ENCODE measurements at regions not wholly inside any gene's neighbourhood (a gene's known extent, or its start where the extent isn't known, plus 50 kb on each side); places are given as distances from the start of the nearest gene placed in this dataset.

GRCh38 chr11:32219320-32219719 is 128.4 kb downstream of the RCN1 start:
- DNase-seq (no peak), ATAC-seq (no peak)
- Histone ChIP-seq H3K27ac (ENCODE audit: low read depth, low read length) (no peak overlapping the region), H3K36me3 (ENCODE audit: control insufficient read depth in 2 of 3, insufficient read depth in 3 of 3, low read length in 3 of 3) (no peaks in the 10 kb centered on the region), H3K4me1 (ENCODE audit: control insufficient read depth in 2 of 2, insufficient read depth in 2 of 2, low read length in 2 of 2) (no peaks in the 10 kb centered on the region), H3K4me3 (ENCODE audit: low read length) (no peak overlapping the region), H3K27me3 (ENCODE audit: control insufficient read depth in 2 of 2, insufficient read depth in 2 of 2, low read length in 2 of 2) (no peaks in the 10 kb centered on the region), H3K9me3 (ENCODE audit: control insufficient read depth in 2 of 3, low read length in 3 of 3) (no peaks in the 10 kb centered on the region)
- H3K4me3 Mint-ChIP-seq = no peak overlapping the region
- peaks cover 0 to 16% (median 6%) of the 10 kb centered on the region in 5 donors for H3K27me3 Mint-ChIP-seq
- POLR2A ChIA-PET = no interaction called here
- H3K27ac Mint-ChIP-seq = no peak overlapping the region
- intact Hi-C loops (cut with micrococcal nuclease) = no loop called here
- CTCF ChIA-PET = no interaction called here
- H3K4me1 Mint-ChIP-seq = peaks cover 0 to under 1% (median 0%) of the 10 kb centered on the region in 7 donors
- H3K36me3 Mint-ChIP-seq = no peaks in the 10 kb centered on the region
- H3K9me3 Mint-ChIP-seq = no peaks in the 10 kb centered on the region

DNA sequence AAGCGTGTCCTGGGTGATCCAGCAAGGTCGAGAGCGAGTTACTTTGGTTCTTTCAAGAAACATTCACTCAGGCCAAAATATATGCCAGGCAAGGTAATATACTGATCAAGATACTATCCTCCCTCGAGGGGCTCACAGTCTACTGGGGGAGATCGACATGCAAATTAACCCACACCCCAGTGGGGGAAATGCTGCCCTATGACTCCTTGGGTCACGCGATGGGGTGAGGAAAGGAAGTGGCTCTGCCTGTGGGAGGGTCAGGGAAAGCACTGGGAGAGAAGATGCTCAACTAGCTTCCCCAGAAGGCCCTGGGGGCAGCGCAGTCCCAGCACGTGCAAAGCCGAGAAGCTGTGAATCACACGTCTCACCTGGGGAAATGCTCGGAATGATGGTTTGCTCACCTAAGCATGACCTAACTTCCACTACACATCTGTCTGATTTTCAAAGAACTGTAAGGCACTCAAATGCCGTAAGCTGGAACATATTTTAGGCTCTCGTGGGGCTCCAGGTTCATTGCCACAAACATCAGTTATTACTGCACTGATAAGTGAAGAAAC is 130.7 kb downstream of the RCN1 start:
- ChIA-PET CTCF (no interaction called here), POLR2A (no interaction called here)
- H3K4me1 Mint-ChIP-seq = peaks cover 0 to 6% (median 0%) of the 10 kb centered on the region in 7 donors
- DNase-seq (no peak), ATAC-seq (no peak)
- Histone ChIP-seq H3K4me3 (ENCODE audit: low read length) (no peak overlapping the region), H3K27ac (ENCODE audit: low read depth, low read length) (no peak overlapping the region), H3K36me3 (ENCODE audit: control insufficient read depth in 2 of 3, insufficient read depth in 3 of 3, low read length in 3 of 3) (no peaks in the 10 kb centered on the region), H3K27me3 (ENCODE audit: control insufficient read depth in 2 of 2, insufficient read depth in 2 of 2, low read length in 2 of 2) (no peaks in the 10 kb centered on the region), H3K4me1 (ENCODE audit: control insufficient read depth in 2 of 2, insufficient read depth in 2 of 2, low read length in 2 of 2) (no peaks in the 10 kb centered on the region), H3K9me3 (ENCODE audit: control insufficient read depth in 2 of 3, low read length in 3 of 3) (no peaks in the 10 kb centered on the region)
- H3K27ac Mint-ChIP-seq = no peak overlapping the region
- H3K36me3 Mint-ChIP-seq = no peaks in the 10 kb centered on the region
- no peak overlapping the region for H3K4me3 Mint-ChIP-seq
- peaks cover 4 to 22% (median 6%) of the 10 kb centered on the region in 5 donors for H3K27me3 Mint-ChIP-seq
- intact Hi-C loops (cut with micrococcal nuclease) = no loop called here
- H3K9me3 Mint-ChIP-seq = no peaks in the 10 kb centered on the region

GRCh38 chr11:32224580-32224979 is 133.7 kb downstream of the RCN1 start:
- Histone ChIP-seq H3K4me1 (ENCODE audit: control insufficient read depth in 2 of 2, insufficient read depth in 2 of 2, low read length in 2 of 2) (no peaks in the 10 kb centered on the region), H3K9me3 (ENCODE audit: control insufficient read depth in 2 of 3, low read length in 3 of 3) (no peaks in the 10 kb centered on the region), H3K27me3 (ENCODE audit: control insufficient read depth in 2 of 2, insufficient read depth in 2 of 2, low read length in 2 of 2) (no peaks in the 10 kb centered on the region), H3K36me3 (ENCODE audit: control insufficient read depth in 2 of 3, insufficient read depth in 3 of 3, low read length in 3 of 3) (no peaks in the 10 kb centered on the region), H3K4me3 (ENCODE audit: low read length) (no peak overlapping the region), H3K27ac (ENCODE audit: low read depth, low read length) (no peak overlapping the region)
- intact Hi-C loops (cut with micrococcal nuclease) = no loop called here
- ChIA-PET POLR2A (no interaction called here), CTCF (no interaction called here)
- no peak overlapping the region for H3K4me3 Mint-ChIP-seq
- H3K4me1 Mint-ChIP-seq = peaks cover 0 to 9% (median 0%) of the 10 kb centered on the region in 7 donors
- DNase-seq (no peak), ATAC-seq (no peak)
- H3K27ac Mint-ChIP-seq = peak overlapping the region in 1 of 9 donors; percentile 32
- H3K27me3 Mint-ChIP-seq = peaks cover 4 to 24% (median 6%) of the 10 kb centered on the region in 5 donors
- H3K36me3 Mint-ChIP-seq = no peaks in the 10 kb centered on the region
- H3K9me3 Mint-ChIP-seq = no peaks in the 10 kb centered on the region

DNA sequence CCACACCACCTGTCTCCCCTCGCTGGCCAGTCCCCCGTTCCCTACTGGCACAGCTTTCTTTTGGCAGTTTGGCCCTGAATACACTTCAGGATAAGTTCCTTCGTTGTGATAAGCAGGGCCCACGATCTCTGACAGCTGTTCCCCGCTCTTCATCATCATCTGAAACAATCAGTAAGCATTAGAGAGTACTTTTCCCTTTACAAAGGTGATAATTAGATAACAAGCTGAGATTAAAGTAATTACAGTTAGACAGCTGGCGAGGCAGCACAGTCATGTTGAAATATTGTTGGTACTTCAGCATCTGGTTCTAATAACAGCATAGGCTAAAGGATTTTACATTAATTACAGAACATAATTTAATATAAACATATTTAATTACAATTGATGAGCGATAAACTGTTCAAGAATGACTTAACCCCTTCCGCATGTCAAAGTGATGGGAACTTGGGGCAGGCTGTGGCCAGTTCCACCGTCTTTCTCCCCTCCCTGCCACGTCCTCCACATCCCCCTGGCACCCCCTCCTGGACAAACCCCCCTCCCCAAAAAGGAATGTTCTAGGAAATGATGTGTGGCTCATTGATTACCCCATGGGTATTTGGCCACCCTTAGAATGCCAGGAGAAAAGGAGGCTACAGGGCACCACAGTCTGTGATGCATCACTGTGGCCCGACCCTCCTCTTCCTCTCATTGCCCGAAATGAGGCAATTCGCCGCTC is 134.9 kb downstream of the RCN1 start:
- Histone ChIP-seq H3K27ac (ENCODE audit: low read depth, low read length) (no peak overlapping the region), H3K9me3 (ENCODE audit: control insufficient read depth in 2 of 3, low read length in 3 of 3) (no peaks in the 10 kb centered on the region), H3K27me3 (ENCODE audit: control insufficient read depth in 2 of 2, insufficient read depth in 2 of 2, low read length in 2 of 2) (no peaks in the 10 kb centered on the region), H3K4me1 (ENCODE audit: control insufficient read depth in 2 of 2, insufficient read depth in 2 of 2, low read length in 2 of 2) (no peaks in the 10 kb centered on the region), H3K36me3 (ENCODE audit: control insufficient read depth in 2 of 3, insufficient read depth in 3 of 3, low read length in 3 of 3) (no peaks in the 10 kb centered on the region), H3K4me3 (ENCODE audit: low read length) (no peak overlapping the region)
- H3K36me3 Mint-ChIP-seq = no peaks in the 10 kb centered on the region
- ATAC-seq (no peak), DNase-seq (no peak)
- peaks cover 0 to 13% (median 0%) of the 10 kb centered on the region in 7 donors for H3K4me1 Mint-ChIP-seq
- ChIA-PET CTCF (no interaction called here), POLR2A (no interaction called here)
- no peaks in the 10 kb centered on the region for H3K9me3 Mint-ChIP-seq
- no peak overlapping the region for H3K27ac Mint-ChIP-seq
- H3K4me3 Mint-ChIP-seq = no peak overlapping the region
- H3K27me3 Mint-ChIP-seq = peaks cover 4 to 25% (median 6%) of the 10 kb centered on the region in 5 donors
- intact Hi-C loops (cut with micrococcal nuclease) = no loop called here

- no peak for ATAC-seq
- Mint-ChIP-seq H3K9me3 (no peaks in the 10 kb centered on the region), H3K36me3 (no peaks in the 10 kb centered on the region), H3K27me3 (peaks cover 4 to 20% (median 6%) of the 10 kb centered on the region in 5 donors), H3K4me1 (peaks cover 0 to 13% (median 0%) of the 10 kb centered on the region in 7 donors), H3K4me3 (peak overlapping the region in 1 of 10 donors; percentile 5), H3K27ac (no peak overlapping the region)
- H3K4me1 ChIP-seq (ENCODE audit: control insufficient read depth in 2 of 2, insufficient read depth in 2 of 2, low read length in 2 of 2) = no peaks in the 10 kb centered on the region
- CTCF ChIA-PET = no interaction called here
- H3K4me3 ChIP-seq (ENCODE audit: low read length) = no peak overlapping the region
- no peaks in the 10 kb centered on the region for H3K27me3 ChIP-seq (ENCODE audit: control insufficient read depth in 2 of 2, insufficient read depth in 2 of 2, low read length in 2 of 2)
- H3K27ac ChIP-seq (ENCODE audit: low read depth, low read length) = no peak overlapping the region
- H3K36me3 ChIP-seq (ENCODE audit: control insufficient read depth in 2 of 3, insufficient read depth in 3 of 3, low read length in 3 of 3) = no peaks in the 10 kb centered on the region
- POLR2A ChIA-PET = no interaction called here
- H3K9me3 ChIP-seq (ENCODE audit: control insufficient read depth in 2 of 3, low read length in 3 of 3) = no peaks in the 10 kb centered on the region
- intact Hi-C loops (cut with micrococcal nuclease) = no loop called here
- DNase-seq = no peak
Observed at GRCh38 chr11:32226480-32226879, 135.6 kb downstream of the RCN1 start.

DNA sequence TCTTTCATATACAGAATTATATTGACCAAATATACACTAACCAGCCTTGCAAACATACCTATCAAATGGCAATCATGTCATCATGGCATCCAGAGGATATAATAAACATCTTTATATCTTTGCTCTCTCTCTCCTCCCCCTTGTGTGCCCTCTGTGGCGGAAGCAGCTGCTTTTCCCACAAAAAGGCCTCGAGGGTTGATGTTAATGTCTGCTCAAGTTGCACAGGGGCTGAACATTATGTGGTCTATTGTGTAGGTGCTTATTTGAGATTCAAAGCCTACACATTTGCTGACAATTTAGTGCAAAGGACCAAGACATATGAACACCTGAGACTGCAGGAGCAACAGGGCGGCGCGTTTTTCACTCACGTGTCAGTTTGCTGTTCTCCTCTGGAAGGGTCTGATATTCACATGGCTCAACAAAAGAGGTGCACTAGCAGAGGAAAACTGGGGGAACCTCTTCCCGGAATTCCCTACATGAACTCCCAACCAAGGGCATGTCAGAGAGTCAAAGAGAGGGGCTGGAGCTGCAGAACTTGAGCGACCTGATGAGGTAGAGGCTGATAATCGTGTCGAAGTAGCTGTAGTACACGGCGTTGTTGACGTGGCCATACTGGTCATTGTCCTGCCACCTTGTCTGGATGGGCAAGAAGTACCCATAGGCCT is 138.8 kb downstream of the RCN1 start:
- no peaks in the 10 kb centered on the region for H3K27me3 ChIP-seq (ENCODE audit: control insufficient read depth in 2 of 2, insufficient read depth in 2 of 2, low read length in 2 of 2)
- ATAC-seq (no peak), DNase-seq (no peak)
- Mint-ChIP-seq H3K27ac (no peak overlapping the region), H3K4me3 (no peak overlapping the region), H3K9me3 (no peaks in the 10 kb centered on the region), H3K4me1 (peaks cover 0 to 13% (median 0%) of the 10 kb centered on the region in 7 donors), H3K27me3 (peaks cover 6 to 38% (median 19%) of the 10 kb centered on the region in 5 donors), H3K36me3 (no peaks in the 10 kb centered on the region)
- H3K9me3 ChIP-seq (ENCODE audit: control insufficient read depth in 2 of 3, low read length in 3 of 3) = no peaks in the 10 kb centered on the region
- CTCF ChIA-PET = no interaction called here
- H3K4me3 ChIP-seq (ENCODE audit: low read length) = no peak overlapping the region
- no peak overlapping the region for H3K27ac ChIP-seq (ENCODE audit: low read depth, low read length)
- intact Hi-C loops (cut with micrococcal nuclease) = no loop called here
- H3K36me3 ChIP-seq (ENCODE audit: control insufficient read depth in 2 of 3, insufficient read depth in 3 of 3, low read length in 3 of 3) = no peaks in the 10 kb centered on the region
- no peaks in the 10 kb centered on the region for H3K4me1 ChIP-seq (ENCODE audit: control insufficient read depth in 2 of 2, insufficient read depth in 2 of 2, low read length in 2 of 2)
- POLR2A ChIA-PET = no interaction called here
